ENCODE measurements at regions not wholly inside any gene's neighbourhood (a gene's known extent, or its start where the extent isn't known, plus 50 kb on each side); places are given as distances from the start of the nearest gene placed in this dataset.

DNA sequence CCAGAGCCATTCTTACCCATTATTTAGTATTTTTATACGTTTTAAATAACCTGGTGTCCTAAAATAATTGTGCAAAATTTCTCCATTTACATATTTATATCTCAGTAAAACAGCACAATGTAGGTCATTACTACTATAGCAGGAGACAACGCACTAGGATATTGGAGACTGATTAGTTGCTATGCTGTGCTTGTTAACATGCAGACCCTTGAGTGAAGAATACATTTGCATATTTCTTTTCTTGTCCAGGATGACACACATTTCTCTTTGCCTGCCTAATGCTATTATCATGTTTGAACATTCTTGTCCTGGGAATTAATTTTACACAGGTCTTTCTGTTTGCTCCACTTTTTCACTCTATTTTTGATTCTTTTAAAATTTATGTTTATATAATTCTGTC lies 823.8 kb upstream of the ATXN8OS start:
- Histone ChIP-seq H3K4me2 (ENCODE audit: insufficient read depth, low read length) (no peak overlapping the region), H4K20me1 (replicated peaks; ENCODE audit: control insufficient read depth, insufficient read depth, low read length) (no peaks in the 10 kb centered on the region), H3K9ac (ENCODE audit: insufficient read depth in 1 of 2, low read depth in 2 of 2, low read length in 2 of 2) (no peak overlapping the region), H3K9me3 (replicated peaks; ENCODE audit: control insufficient read depth, insufficient read depth, low read depth, low read length) (no peaks in the 10 kb centered on the region), H3K4me1 (replicated peaks in 1 of 2; ENCODE audit: control insufficient read depth in 2 of 2, insufficient read depth in 2 of 2, low read length in 2 of 2) (no peaks in the 10 kb centered on the region), H3K27me3 (ENCODE audit: control insufficient read depth in 2 of 2, insufficient read depth in 2 of 2, low read length in 2 of 2) (no peaks in the 10 kb centered on the region), H3K79me2 (ENCODE audit: control insufficient read depth, insufficient read depth, low read length) (no peaks in the 10 kb centered on the region), H3K9me1 (ENCODE audit: control insufficient read depth, insufficient read depth, low read length) (no peaks in the 10 kb centered on the region), H3K27ac (ENCODE audit: extremely low read depth, low read depth, low read length) (no peak overlapping the region), H3K4me3 (no peak overlapping the region), H2AFZ (ENCODE audit: low read depth, low read length) (no peak overlapping the region), H3K36me3 (ENCODE audit: control insufficient read depth, insufficient read depth, low read length) (no peaks in the 10 kb centered on the region; the same call in 2 of the 3 replicates)
- FAIRE-seq, result no peak
- CTCF ChIA-PET (ENCODE audit: low intra/inter-chr PET ratio), result no interaction called here
- no peak for TF ChIP-seq BCL6 (CRISPR knock-in tag; IDR thresholded peaks at IDR 0.05)
- no peak for TF ChIP-seq ADNP (tag; IDR thresholded peaks at IDR 0.05)
- TF ChIP-seq L3MBTL2 (IDR thresholded peaks at IDR 0.05), result no peak
- TF ChIP-seq CBX1 (IDR thresholded peaks at IDR 0.05; ENCODE audit: low read depth), result no peak
- TF ChIP-seq, protein P1, sequence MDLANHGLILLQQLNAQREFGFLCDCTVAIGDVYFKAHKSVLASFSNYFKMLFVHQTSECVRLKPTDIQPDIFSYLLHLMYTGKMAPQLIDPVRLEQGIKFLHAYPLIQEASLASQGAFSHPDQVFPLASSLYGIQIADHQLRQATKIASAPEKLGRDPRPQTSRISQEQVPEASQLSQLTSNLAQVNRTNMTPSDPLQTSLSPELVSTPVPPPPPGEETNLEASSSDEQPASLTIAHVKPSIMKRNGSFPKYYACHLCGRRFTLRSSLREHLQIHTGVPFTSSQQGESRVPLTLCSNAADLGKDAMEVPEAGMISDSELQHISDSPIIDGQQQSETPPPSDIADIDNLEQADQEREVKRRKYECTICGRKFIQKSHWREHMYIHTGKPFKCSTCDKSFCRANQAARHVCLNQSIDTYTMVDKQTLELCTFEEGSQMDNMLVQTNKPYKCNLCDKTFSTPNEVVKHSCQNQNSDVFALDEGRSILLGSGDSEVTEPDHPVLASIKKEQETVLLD (IDR thresholded peaks at IDR 0.05), result no peak
- TF ChIP-seq RFX5 (IDR thresholded peaks at IDR 0.05; ENCODE audit: low read depth, low read length), result no peak
- TF ChIP-seq ELF4 (CRISPR knock-in tag; IDR thresholded peaks at IDR 0.05), result no peak
- no TSS peak for BruUV-seq (replicated peaks)
- POLR2A ChIA-PET, result no interaction called here
- intact Hi-C loops (cut with micrococcal nuclease) (no loop called here), in situ Hi-C loops (cut with MboI) (no loop called here)
- ATAC-seq, result no peak
- 56% methylated on average over 2 of the region's 2 CpGs for WGBS (ENCODE audit: insufficient coverage, low coverage, missing lambda C conversion rate)
- no peak for DNase-seq (ENCODE audit: extremely low read depth in 1 of 4, low spot score in 3 of 4)

DNA sequence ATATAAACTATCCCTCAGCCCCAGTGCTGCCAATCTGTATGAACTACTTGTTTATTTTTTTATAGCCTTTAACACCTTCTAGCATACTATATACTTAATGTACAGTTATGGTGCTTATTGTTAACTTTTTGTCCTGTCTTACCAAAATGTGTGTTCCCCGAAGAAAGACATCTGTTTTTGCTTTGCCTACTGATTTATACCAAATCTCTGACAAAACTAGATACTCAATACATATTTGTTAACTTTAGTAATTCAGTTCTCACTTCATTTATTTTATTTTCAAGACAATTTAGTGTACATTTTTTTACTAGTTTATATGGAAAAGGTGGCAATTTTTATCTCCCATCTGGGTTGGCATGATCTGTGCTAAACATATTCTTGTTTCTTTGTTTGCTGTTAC lies 824.3 kb upstream of the ATXN8OS start:
- intact Hi-C loops (cut with micrococcal nuclease), result no loop called here
- Histone ChIP-seq H3K27me3 (ENCODE audit: control insufficient read depth in 2 of 2, insufficient read depth in 2 of 2, low read length in 2 of 2) (no peaks in the 10 kb centered on the region), H2AFZ (ENCODE audit: low read depth, low read length) (no peak overlapping the region), H3K9me3 (replicated peaks; ENCODE audit: control insufficient read depth, insufficient read depth, low read depth, low read length) (no peaks in the 10 kb centered on the region), H4K20me1 (replicated peaks; ENCODE audit: control insufficient read depth, insufficient read depth, low read length) (no peaks in the 10 kb centered on the region), H3K4me1 (replicated peaks in 1 of 2; ENCODE audit: control insufficient read depth in 2 of 2, insufficient read depth in 2 of 2, low read length in 2 of 2) (no peaks in the 10 kb centered on the region), H3K4me3 (no peak overlapping the region), H3K36me3 (ENCODE audit: control insufficient read depth, insufficient read depth, low read length) (no peaks in the 10 kb centered on the region; the same call in 2 of the 3 replicates), H3K9me1 (ENCODE audit: control insufficient read depth, insufficient read depth, low read length) (no peaks in the 10 kb centered on the region), H3K9ac (ENCODE audit: insufficient read depth in 1 of 2, low read depth in 2 of 2, low read length in 2 of 2) (no peak overlapping the region), H3K79me2 (ENCODE audit: control insufficient read depth, insufficient read depth, low read length) (no peaks in the 10 kb centered on the region), H3K4me2 (ENCODE audit: insufficient read depth, low read length) (no peak overlapping the region), H3K27ac (ENCODE audit: extremely low read depth, low read depth, low read length) (no peak overlapping the region)
- no peak for ATAC-seq
- FAIRE-seq, result no peak
- BruUV-seq (replicated peaks), result no TSS peak
- TF ChIP-seq TGIF2 (CRISPR knock-in tag; IDR thresholded peaks at IDR 0.05) (no peak), MCM3 (IDR thresholded peaks at IDR 0.05) (no peak), YY1 (IDR thresholded peaks at IDR 0.05; ENCODE audit: borderline replicate concordance in 1 of 3, control insufficient read depth in 1 of 3, extremely low read depth in 1 of 3, insufficient read depth in 3 of 3, insufficient read length in 1 of 3, insufficient replicate concordance in 2 of 3, low read depth in 1 of 3, low read length in 2 of 3) (no peak), LARP7 (IDR thresholded peaks at IDR 0.05) (no peak), KLF13 (tag; IDR thresholded peaks at IDR 0.05; ENCODE audit: borderline replicate concordance, low read depth) (no peak)
- TF ChIP-seq, protein P2, sequence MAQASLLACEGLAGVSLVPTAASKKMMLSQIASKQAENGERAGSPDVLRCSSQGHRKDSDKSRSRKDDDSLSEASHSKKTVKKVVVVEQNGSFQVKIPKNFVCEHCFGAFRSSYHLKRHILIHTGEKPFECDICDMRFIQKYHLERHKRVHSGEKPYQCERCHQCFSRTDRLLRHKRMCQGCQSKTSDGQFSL (CRISPR knock-in tag; IDR thresholded peaks at IDR 0.05), result no peak
- TF ChIP-seq, protein P2 (tag; IDR thresholded peaks at IDR 0.05), result no peak
- no peak for DNase-seq (ENCODE audit: extremely low read depth in 1 of 4, low spot score in 3 of 4)
- in situ Hi-C loops (cut with MboI), result no loop called here
- ChIA-PET POLR2A (no interaction called here), CTCF (ENCODE audit: low intra/inter-chr PET ratio) (no interaction called here)
- 45% methylated on average over 1 of the region's 1 CpG for WGBS (ENCODE audit: insufficient coverage, low coverage, missing lambda C conversion rate)

Data from K562 (cell line).